22Rv1 (cell line): ENCODE measurements at regions not wholly inside any gene's neighbourhood (a gene's known extent, or its start where the extent isn't known, plus 50 kb on each side); places are given as distances from the start of the nearest gene placed in this dataset.

Source experiments
- CTCF ChIP-seq: fragments of 450-650 bp; IDR thresholded peaks from 2 replicates; pipeline ENCODE4 v1.5.1; 2017; ENCODE audit warnings: mild to moderate bottlenecking
- ZFX ChIP-seq: fragments of 450-650 bp; IDR thresholded peaks from 2 replicates; pipeline ENCODE4 v1.6.1; 2017; ENCODE audit warnings: antibody characterized with exemption, borderline replicate concordance

DNA sequence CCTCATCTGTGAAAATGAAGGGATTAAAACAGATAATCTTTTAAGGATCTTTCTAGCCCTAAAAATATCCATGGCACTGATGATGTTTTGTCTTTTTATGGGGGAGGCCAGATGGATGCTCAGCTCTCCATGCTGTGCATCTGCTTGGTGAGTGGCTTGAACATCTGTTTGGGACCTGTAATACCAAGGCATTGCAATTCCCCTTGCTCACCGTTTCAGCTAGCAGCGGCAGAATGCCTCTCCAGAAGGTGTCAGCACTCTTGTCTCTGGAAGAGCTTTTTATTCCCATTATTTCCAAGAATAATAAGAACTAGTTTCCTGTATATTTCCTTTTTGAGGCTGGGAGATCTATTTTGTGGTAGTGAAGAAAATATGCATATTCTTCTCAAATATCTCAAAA is 151.9 kb upstream of the ANK2 start:
- TF ChIP-seq CTCF (no peak), ZFX (no peak)
